Astrocyte of the cerebellum (primary cell): ENCODE measurements at regions not wholly inside any gene's neighbourhood (a gene's known extent, or its start where the extent isn't known, plus 50 kb on each side); places are given as distances from the start of the nearest gene placed in this dataset.
"Not testable (repeated sequence)": the region's sequence is repeated elsewhere in the genome, so short reads cannot be mapped to it uniquely, and the experiment has no call there.

Experiments used
- DNase-seq: peaks from one replicate; pipeline ENCODE4 v3.0.0-alpha.2; 2011; ENCODE audit warnings: low read depth
- H3K4me3 ChIP-seq: 2 replicates; pipeline ENCODE4 v1.5.1; 2011; ENCODE audit warnings: mild to moderate bottlenecking, low read depth, low read length, moderate library complexity
- CTCF ChIP-seq: IDR thresholded peaks from 2 replicates; pipeline ENCODE4 v1.5.1; 2012; ENCODE audit warnings: low read length, low read depth, moderate library complexity, mild to moderate bottlenecking; ENCODE audit errors: missing control alignments
- in situ Hi-C: cut with HindIII; loops from 2 replicates; pipeline ENCODE4 v1.10.0; 2017; ENCODE audit warnings: low sequenced_read_pairs

GRCh38 chr7:21326921-21327320 is 101.0 kb upstream of the SP4 start:
- no peak overlapping the region for H3K4me3 ChIP-seq
- DNase-seq = no peak
- in situ Hi-C loops = no loop called here
- no peak for TF ChIP-seq CTCF

GRCh38 chr7:21327422-21328409 is 100.2 kb upstream of the SP4 start:
- no peak for DNase-seq
- in situ Hi-C loops = no loop called here
- H3K4me3 ChIP-seq = no peak overlapping the region
- TF ChIP-seq CTCF = no peak

- no peak for TF ChIP-seq CTCF
- in situ Hi-C loops = no loop called here
- no peak for DNase-seq
- no peak overlapping the region for H3K4me3 ChIP-seq
Measured at GRCh38 chr7:21330462-21331178, 97.3 kb upstream of the SP4 start.

GRCh38 chr7:21334906-21335305 is 93.0 kb upstream of the SP4 start:
- no peak for DNase-seq
- H3K4me3 ChIP-seq = no peak overlapping the region
- in situ Hi-C loops = no loop called here
- TF ChIP-seq CTCF = no peak

- no peak overlapping the region for H3K4me3 ChIP-seq
- DNase-seq = no peak
- in situ Hi-C loops = no loop called here
- TF ChIP-seq CTCF = no peak
Measured at GRCh38 chr7:21336743-21337142, 91.1 kb upstream of the SP4 start.

- in situ Hi-C loops = no loop called here
- no peak for TF ChIP-seq CTCF
- no peak for DNase-seq
- no peak overlapping the region for H3K4me3 ChIP-seq
Measured at GRCh38 chr7:21338728-21339164, 89.1 kb upstream of the SP4 start.

GRCh38 chr7:21344900-21345299 is 83.0 kb upstream of the SP4 start:
- in situ Hi-C loops, H3K4me3 ChIP-seq, DNase-seq: not testable (repeated sequence)
